GM21786 (cell line): ENCODE measurements at regions not wholly inside any gene's neighbourhood (a gene's known extent, or its start where the extent isn't known, plus 50 kb on each side); places are given as distances from the start of the nearest gene placed in this dataset.
"Not testable (repeated sequence)": the region's sequence is repeated elsewhere in the genome, so short reads cannot be mapped to it uniquely, and the experiment has no call there.

ENCODE experiments used
- ATAC-seq: cut with Tn5 transposase; IDR thresholded peaks from one replicate; pipeline ENCODE4 v1.9.1; 2021; ENCODE audit not compliant: unreplicated experiment

GRCh38 chr12:103011974-103012763 is 54.7 kb downstream of the ASCL1 start:
- no peak for ATAC-seq

DNA sequence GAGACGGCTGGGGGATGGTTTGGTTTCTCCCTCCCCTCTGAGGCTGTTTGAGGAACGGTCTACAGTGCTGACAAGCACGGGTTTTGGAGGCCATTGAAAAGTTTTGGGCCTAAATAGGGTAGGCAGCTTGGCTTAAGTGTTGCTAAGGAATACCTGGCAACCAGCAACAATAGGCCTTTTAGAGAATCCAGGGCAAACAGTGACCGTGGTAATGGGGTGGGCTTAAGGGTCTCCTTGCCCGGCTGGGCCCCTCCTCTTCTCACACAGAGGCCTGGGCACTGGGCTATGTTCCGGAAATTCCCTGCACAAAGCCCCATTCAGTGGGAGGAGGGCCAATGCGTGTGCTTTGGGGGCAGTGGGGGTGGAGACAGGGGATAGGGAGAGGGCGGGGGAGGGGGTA is 55.4 kb downstream of the ASCL1 start:
- ATAC-seq: no peak

- no peak for ATAC-seq
These were observed 56.3 kb downstream of the ASCL1 start for GRCh38 chr12:103013741-103014300.

DNA sequence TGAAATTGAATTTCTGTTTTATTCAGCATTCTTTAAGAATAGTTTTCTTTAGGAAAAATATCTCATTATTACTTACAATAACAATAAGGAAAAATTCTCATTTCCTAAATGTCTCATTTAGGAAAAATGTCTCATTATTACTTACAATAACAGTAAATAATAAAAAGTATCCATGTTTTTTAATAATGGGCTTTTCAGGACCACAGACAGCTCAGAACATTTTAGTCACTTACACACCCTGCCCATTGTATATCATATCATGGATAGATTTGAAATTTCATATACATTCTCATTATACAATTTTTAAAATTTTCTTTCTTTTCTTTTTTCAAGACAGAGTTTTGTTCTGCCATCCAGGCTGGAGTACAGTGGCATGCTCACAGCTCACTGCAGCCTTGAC is 58.9 kb downstream of the ASCL1 start:
- no peak for ATAC-seq

DNA sequence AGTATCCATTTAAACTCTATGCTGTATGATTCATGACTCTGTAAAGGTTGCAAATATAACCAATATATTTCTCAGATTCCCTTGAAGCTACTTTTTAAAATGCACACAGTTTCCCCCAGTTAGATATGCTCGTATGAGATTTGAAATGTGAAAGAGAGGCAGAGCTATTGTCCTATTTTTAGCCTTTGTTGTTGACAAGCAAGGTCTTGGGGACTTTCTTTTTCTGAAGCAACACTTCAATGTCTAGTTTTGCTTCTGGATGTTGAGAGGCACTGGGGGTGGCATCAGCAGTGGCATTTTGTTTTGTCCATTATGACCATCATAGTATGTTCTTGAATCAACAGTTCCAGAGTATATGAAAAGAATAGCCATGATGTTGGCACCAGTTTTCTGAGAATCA is 63.4 kb downstream of the ASCL1 start:
- no peak for ATAC-seq

DNA sequence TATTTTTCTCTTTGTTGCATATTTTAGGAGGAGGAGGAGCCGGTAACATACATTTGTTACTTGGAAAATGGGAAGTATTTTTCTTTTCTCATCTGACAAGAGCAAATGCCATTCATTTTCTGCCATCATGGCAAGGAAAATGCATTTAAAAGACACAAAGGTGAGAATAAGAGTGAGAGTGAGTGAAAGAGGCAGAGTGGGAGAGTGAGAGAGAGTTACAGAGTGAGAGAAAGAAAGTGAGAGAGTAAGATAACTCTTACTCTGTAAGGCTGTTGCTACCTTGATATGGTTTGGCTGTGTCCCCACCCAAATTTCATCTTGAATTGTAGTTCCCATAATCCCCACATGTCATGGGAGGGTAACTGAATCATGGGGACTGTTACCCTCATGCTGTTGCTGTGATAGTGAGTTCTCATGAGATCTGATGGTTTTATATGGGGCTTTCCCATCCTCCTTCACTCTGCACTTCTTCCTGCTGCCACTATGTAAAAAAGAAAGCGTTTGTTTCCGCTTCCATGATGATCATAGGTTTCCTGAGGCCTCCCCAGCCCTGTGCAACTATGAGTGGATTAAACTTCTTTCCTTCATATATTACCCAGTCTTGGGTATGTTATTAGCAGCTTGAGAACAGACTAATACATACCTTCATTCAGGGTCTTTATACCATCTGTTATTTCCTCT is 64.2 kb downstream of the ASCL1 start:
- ATAC-seq: no peak

- no peak for ATAC-seq
These were observed 67.2 kb downstream of the ASCL1 start for GRCh38 chr12:103024650-103025049.

DNA sequence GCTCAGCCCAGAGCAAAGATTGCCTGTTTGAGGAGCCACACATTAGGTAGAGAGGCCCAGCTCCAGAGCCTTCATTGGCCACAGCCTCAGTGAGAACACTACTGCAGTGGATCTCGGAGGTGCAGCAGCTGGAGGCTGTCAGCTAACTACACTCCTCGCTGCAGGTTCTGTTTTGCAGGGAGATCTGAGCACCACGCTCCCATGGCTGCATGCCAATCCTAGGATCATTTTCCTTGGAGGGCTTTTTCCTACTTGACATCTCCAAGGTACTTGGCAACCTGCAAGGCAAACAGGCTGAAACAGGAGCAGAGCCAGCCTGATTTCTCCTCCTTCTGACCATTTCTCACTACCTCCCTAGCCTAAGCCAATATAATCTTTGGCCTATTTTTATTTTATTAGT is 69.2 kb downstream of the ASCL1 start:
- not testable (repeated sequence) for ATAC-seq

- ATAC-seq: no peak
These were observed 71.6 kb downstream of the ASCL1 start for GRCh38 chr12:103028881-103029639.

GRCh38 chr12:103036581-103037214 is 79.2 kb downstream of the ASCL1 start:
- no peak for ATAC-seq

- ATAC-seq: no peak
These were observed 86.3 kb downstream of the ASCL1 start for GRCh38 chr12:103043531-103044486.

DNA sequence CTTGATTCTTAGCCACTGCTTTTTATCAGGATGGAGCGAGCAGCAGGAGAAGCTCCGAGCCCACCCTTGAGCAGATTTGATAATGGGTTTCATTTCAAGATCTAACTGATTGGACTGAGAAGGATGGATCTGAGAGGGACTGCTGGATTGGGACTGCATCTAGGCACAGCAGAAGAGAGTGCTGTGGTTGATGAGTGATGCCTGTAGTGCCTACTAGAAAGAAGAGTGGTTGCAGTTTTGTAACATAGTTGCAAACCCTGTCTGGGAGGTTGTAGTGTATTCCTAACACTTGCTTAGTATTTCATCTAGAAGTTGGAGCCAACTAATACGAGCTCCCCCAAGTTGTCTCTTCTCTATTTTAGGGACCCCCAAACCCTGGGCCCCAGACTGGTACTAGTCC is 88.7 kb downstream of the ASCL1 start:
- no peak for ATAC-seq

DNA sequence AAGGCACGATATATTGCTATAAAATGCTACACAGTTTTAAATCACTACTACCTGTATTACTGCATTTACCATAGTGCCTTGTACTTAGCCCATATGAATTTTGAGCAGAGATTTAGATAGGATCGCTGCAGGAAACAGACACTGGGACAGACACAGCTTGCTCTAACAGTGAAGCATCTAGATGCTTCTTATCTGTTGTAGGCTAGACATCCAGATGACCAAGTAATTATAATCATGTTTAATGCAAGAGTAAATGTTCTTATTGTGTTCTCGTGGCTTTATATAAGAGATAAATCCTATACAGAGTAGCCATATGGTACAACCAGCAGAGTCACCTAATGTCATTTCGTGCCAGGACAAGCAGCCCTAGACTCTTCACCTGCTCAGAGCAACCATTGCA is 92.8 kb downstream of the ASCL1 start:
- ATAC-seq: no peak

GRCh38 chr12:103053089-103053488 is 95.6 kb downstream of the ASCL1 start:
- no peak for ATAC-seq

- ATAC-seq: no peak
These were observed 116.2 kb downstream of the ASCL1 start for GRCh38 chr12:103073630-103074029.

DNA sequence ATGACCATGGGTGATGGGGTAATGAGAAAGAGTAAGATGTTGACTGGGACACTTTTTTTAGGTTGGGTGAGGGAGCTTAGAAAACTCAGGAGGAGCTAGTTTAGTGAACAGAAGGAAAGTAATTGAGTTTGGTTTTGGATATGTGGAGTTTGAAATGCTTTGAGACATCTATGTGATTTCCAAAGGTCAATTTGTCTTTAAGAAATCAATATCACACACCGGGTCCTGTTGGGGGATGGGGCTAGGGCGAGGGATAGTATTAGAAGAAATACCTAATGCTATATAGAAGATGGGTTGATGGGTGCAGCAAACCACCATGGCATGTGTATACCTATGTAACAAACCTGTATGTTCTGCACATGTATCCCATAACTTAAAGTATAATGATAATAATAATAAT is 118.4 kb downstream of the ASCL1 start:
- ATAC-seq: no peak

GRCh38 chr12:103077108-103077773 is 119.8 kb downstream of the ASCL1 start:
- no peak for ATAC-seq

GRCh38 chr12:103085541-103085940 is 128.1 kb downstream of the ASCL1 start:
- ATAC-seq: peak; percentile 71

DNA sequence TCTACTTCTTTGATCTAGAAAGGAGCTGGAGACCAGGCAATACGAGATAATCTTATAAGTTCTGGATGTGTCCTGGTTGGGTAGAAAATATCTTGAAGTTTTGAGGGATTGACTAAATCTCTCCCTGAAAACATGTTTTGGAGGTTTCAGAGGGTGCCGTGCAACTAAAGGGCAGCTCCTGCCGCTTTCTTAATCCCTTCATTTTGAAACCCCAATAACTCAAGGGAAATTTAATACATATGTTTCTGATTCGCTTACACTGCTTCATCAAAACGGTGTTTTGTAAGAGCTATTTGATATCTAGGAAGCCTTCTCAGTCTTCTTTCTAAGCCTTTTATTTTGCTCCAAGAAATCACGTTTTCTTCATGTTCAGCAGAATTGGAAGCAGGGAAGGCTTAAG is 129.0 kb downstream of the ASCL1 start:
- no peak for ATAC-seq
